ENCODE measurements at regions not wholly inside any gene's neighbourhood (a gene's known extent, or its start where the extent isn't known, plus 50 kb on each side); places are given as distances from the start of the nearest gene placed in this dataset.

DNA sequence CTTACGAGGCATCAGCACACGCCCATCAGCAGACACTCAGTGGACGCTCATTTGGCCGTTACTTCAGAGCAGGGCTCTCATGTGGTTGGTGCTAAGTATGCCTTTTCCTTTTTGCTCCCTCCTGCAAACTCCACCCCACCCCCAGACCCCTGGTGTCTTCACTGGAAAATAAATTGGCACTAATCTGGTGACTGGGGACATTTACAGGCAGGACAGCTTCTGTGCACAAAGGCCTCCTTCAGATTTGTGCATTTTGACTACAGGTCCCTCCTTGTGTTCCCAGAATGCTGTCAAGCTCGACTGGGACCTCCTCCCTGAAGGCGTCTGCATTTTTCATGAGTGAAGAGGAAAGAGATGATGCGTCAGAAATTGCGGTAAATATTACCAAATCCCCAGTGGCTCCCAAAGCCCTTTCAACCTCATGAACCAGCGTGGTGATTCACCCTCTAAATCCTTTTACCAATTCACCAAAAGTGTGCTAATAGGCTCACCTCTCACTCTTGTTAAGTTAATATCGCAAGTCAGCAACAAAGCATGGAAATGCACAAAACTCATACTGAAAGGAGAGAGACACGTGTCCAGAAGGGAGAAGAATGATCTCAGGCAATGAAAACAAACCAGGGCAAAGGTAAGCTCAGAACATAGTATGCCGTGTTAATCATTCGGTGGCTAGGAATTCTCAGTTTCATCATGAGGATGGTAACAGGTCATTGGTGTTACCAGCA is 119.0 kb downstream of the NKX6-1 start:
- H3K4me3 ChIP-seq (ENCODE audit: low read depth, low read length) = no peak overlapping the region
- TF ChIP-seq POLR2A (IDR thresholded peaks at IDR 0.05; ENCODE audit: extremely low read depth, insufficient read length) (no peak), CTCF (IDR thresholded peaks at IDR 0.05; ENCODE audit: low read depth, low read length) (no peak), MYC (IDR thresholded peaks at IDR 0.05; ENCODE audit: low read depth, low read length) (no peak)
- TF ChIP-seq, protein P1, sequence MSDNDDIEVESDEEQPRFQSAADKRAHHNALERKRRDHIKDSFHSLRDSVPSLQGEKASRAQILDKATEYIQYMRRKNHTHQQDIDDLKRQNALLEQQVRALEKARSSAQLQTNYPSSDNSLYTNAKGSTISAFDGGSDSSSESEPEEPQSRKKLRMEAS (IDR thresholded peaks at IDR 0.05; ENCODE audit: low read depth, low read length) = no peak
- DNase-seq (ENCODE audit: low read depth) = peak; percentile 77

DNA sequence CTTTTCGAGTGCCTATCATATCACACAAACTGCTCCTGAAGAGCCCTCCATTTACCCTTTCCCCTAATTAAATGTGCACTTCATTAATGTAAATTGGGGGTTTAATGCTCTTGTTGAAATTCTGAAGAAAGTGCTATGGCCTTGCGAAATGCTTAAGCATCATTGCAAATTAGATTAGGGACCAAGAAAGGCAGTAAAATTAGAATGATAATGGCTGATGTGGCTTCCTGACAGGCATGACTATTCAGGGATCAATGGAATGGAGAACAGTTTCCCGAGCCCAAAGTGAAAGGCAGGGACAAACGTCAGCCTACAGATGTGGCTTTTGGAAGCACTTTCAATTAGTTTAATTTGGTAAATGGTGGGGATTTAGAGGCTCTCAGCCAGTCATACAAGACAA is 120.1 kb downstream of the NKX6-1 start:
- DNase-seq (ENCODE audit: low read depth) = no peak
- H3K4me3 ChIP-seq (ENCODE audit: low read depth, low read length) = no peak overlapping the region

GRCh38 chr4:84378356-84378755 is 120.7 kb downstream of the NKX6-1 start:
- TF ChIP-seq CTCF (IDR thresholded peaks at IDR 0.05; ENCODE audit: low read depth, low read length) = no peak
- no peak for TF ChIP-seq POLR2A (IDR thresholded peaks at IDR 0.05; ENCODE audit: extremely low read depth, insufficient read length)
- TF ChIP-seq MYC (IDR thresholded peaks at IDR 0.05; ENCODE audit: low read depth, low read length) = no peak
- TF ChIP-seq, protein P1 (IDR thresholded peaks at IDR 0.05; ENCODE audit: low read depth, low read length) = no peak
- no peak for DNase-seq (ENCODE audit: low read depth)
- H3K4me3 ChIP-seq (ENCODE audit: low read depth, low read length) = no peak overlapping the region

More for the DNA sequence above, 120.1 kb downstream of the NKX6-1 start:
- TF ChIP-seq CTCF (IDR thresholded peaks at IDR 0.05; ENCODE audit: low read depth, low read length) = no peak

DNA sequence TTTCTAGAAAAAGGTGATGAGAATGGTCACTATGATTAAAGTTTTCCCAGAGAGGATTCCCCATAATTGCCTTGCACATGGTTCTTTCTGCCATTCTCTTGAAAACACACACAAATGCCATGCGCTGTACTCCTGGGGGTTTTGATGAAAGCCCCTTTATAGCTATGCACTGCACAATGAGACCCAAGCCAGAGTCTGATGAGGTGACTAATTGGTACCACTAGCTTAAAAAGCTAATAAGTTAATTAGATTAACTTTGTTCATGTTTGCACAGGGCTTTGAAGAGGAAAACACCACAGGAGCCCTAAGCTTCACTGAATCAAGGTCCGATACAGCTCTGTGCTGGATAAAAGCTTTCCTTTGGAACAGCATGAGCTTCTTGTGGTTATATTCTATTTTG is 132.2 kb downstream of the NKX6-1 start:
- DNase-seq (ENCODE audit: low read depth) = no peak
- H3K4me3 ChIP-seq (ENCODE audit: low read depth, low read length) = no peak overlapping the region
- TF ChIP-seq POLR2A (IDR thresholded peaks at IDR 0.05; ENCODE audit: extremely low read depth, insufficient read length) (no peak), MYC (IDR thresholded peaks at IDR 0.05; ENCODE audit: low read depth, low read length) (no peak), CTCF (IDR thresholded peaks at IDR 0.05; ENCODE audit: low read depth, low read length) (no peak)
- TF ChIP-seq, protein P1 (IDR thresholded peaks at IDR 0.05; ENCODE audit: low read depth, low read length) = no peak

GRCh38 chr4:84366161-84366560 is 132.9 kb downstream of the NKX6-1 start:
- DNase-seq (ENCODE audit: low read depth) = peak; percentile 9
- H3K4me3 ChIP-seq (ENCODE audit: low read depth, low read length) = no peak overlapping the region
- no peak for TF ChIP-seq POLR2A (IDR thresholded peaks at IDR 0.05; ENCODE audit: extremely low read depth, insufficient read length)
- TF ChIP-seq, protein P1 (IDR thresholded peaks at IDR 0.05; ENCODE audit: low read depth, low read length) = no peak
- TF ChIP-seq CTCF (IDR thresholded peaks at IDR 0.05; ENCODE audit: low read depth, low read length) = no peak
- no peak for TF ChIP-seq MYC (IDR thresholded peaks at IDR 0.05; ENCODE audit: low read depth, low read length)
